Heart left ventricle (tissue), 16 donors: ENCODE measurements at regions not wholly inside any gene's neighbourhood (a gene's known extent, or its start where the extent isn't known, plus 50 kb on each side); places are given as distances from the start of the nearest gene placed in this dataset.

Experiments used
- ATAC-seq, 4 donors: fragments of 200-7000 bp; cut with Tn5 transposase; one replicate each; pipeline ENCODE4 v1.9.1; 2020 to 2022; ENCODE audit warnings: moderate library complexity in 4 of 4, mild to moderate bottlenecking in 3 of 4, moderate number of reproducible peaks in 1 of 4
- DNase-seq, 5 donors: peaks; one replicate each; pipeline ENCODE4 v3.0.0-alpha.2; 2020
- H3K27ac ChIP-seq, 12 donors: fragments of 200-600 bp; sonication (generic) in 4 of 12; one replicate each; pipeline versions ENCODE4 v1.5.0 to v1.8.0; 2016 to 2022; ENCODE audit warnings: mild to moderate bottlenecking in 2 of 12
- H3K27me3 ChIP-seq, 9 donors: fragments of 200-600 bp; sonication (generic) in 2 of 9; one replicate each; pipeline versions ENCODE4 v1.5.1 to v1.8.0; 2016 to 2022; ENCODE audit warnings: mild to moderate bottlenecking in 3 of 9
- H3K36me3 ChIP-seq, 9 donors: fragments of 200-600 bp; sonication (generic) in 2 of 9; one replicate each; pipeline versions ENCODE4 v1.5.0 to v1.8.0; 2018 to 2022; ENCODE audit warnings: mild to moderate bottlenecking in 2 of 9
- H3K4me1 ChIP-seq, 12 donors: fragments of 200-600 bp; sonication (generic) in 4 of 12; one replicate each; pipeline versions ENCODE4 v1.5.0 to v1.8.0; 2016 to 2022; ENCODE audit warnings: mild to moderate bottlenecking in 3 of 12
- H3K4me3 ChIP-seq, 12 donors: fragments of 200-600 bp; sonication (generic) in 4 of 12; one replicate each; pipeline versions ENCODE4 v1.5.0 to v1.8.0; 2017 to 2022; ENCODE audit warnings: mild to moderate bottlenecking in 9 of 12, moderate library complexity in 4 of 12
- H3K9me3 ChIP-seq, 12 donors: fragments of 200-600 bp; sonication (generic) in 4 of 12; one replicate each; pipeline versions ENCODE4 v1.5.0 to v1.8.0; 2016 to 2022; ENCODE audit warnings: mild to moderate bottlenecking in 1 of 12
- CTCF ChIP-seq, 12 donors: fragments of 200-600 bp; sonication (generic) in 4 of 12; IDR thresholded peaks; one replicate each; pipeline versions ENCODE4 v1.5.0 to v1.8.0; 2018 to 2022; ENCODE audit warnings: antibody characterized with exemption in 12 of 12, mild to moderate bottlenecking in 5 of 12
- POLR2A ChIP-seq, 2 donors: fragments of 450-650 bp; IDR thresholded peaks; one replicate each; pipeline ENCODE4 v1.6.1; 2017; ENCODE audit warnings: antibody characterized with exemption in 2 of 2, mild to moderate bottlenecking in 2 of 2, moderate library complexity in 2 of 2
- WGBS, 4 donors: extraction: QIAGEN DNeasy Blood & Tissue Kit in 2 of 4; methylation state at CpG; one replicate each; pipeline versions ENCODE4 v1.1.5 to v1.1.7; 2013 to 2018; 5-methylcytosine and 5-hydroxymethylcytosine counted together
- intact Hi-C, 10 donors: fragments of 100-400 bp; cut with DNase I; formaldehyde crosslinking; loops; one replicate each; pipeline versions ENCODE4 v1.11.1 to v1.14.2; 2022
- donor health status: ischemic (EF 13 %, LVEDD 7.1; RV severe dilation, severe dysfunction).
- donor health status: healthy with polysubstance abuse.
- donor health status: DM: no; HTN: yes; CAD: no.
- donor health status: DM: no; HTN: no; CAD: no.
- donor health status: ischemic (EF 25% LVEDD 6.9; RV normal size, moderate dysfunction).
- donor health status: ischemic (EF 25% LVEDD 5.7; RV mildly dilated, moderate dysfunction).
- donor health status: healthy.
- donor health status: DM: yes; HTN: yes; CAD: no.
- donor health status: ischemic (EF 35%, LVEDD 5.7; RV mildly dilated, moderate dysfunction).
- donor health status: nonischemic (EF 11% LVEDD 7.7; RV severe dilation, severe dysfunction).
- donor health status: DM: yes; HTN: yes; CAD: no.
- donor health status: PGD.
- donor health status: ischemic (EF 29% LVEDD 5.4; RV normal size, mild dysfunction).
- donor health status: nonischemic (EF 23%, LVEDD 6.1; RV moderate dilation, normal function).

- Histone ChIP-seq H3K9me3 (no peaks in the 10 kb centered on the region), H3K27me3 (peaks cover 0 to 7% (median 0%) of the 10 kb centered on the region in 9 donors), H3K4me3 (no peak overlapping the region), H3K4me1 (no peaks in the 10 kb centered on the region), H3K36me3 (no peaks in the 10 kb centered on the region), H3K27ac (no peak overlapping the region)
- WGBS, 4 donors, result 91 to 96% (median 94%) methylated on average over 2 of the region's 2 CpGs
- no peak for TF ChIP-seq CTCF (IDR thresholded peaks at IDR 0.05)
- TF ChIP-seq POLR2A (IDR thresholded peaks at IDR 0.05), result no peak
- DNase-seq (no peak), ATAC-seq (no peak)
- intact Hi-C loops, result no loop called here
Measured at GRCh38 chr2:30037016-30037415, 109.8 kb upstream of the YPEL5 start.

GRCh38 chr2:30038419-30038818 lies 108.4 kb upstream of the YPEL5 start:
- DNase-seq, result no peak
- WGBS, 4 donors, result 67 to 86% (median 71%) methylated on average over 3 of the region's 3 CpGs

GRCh38 chr2:30039101-30039500 lies 107.7 kb upstream of the YPEL5 start:
- TF ChIP-seq POLR2A (IDR thresholded peaks at IDR 0.05), result no peak
- TF ChIP-seq CTCF (IDR thresholded peaks at IDR 0.05), result no peak
- DNase-seq (no peak), ATAC-seq (no peak)
- Histone ChIP-seq H3K4me3 (no peak overlapping the region), H3K27ac (no peak overlapping the region), H3K9me3 (no peaks in the 10 kb centered on the region), H3K4me1 (no peaks in the 10 kb centered on the region), H3K36me3 (no peaks in the 10 kb centered on the region), H3K27me3 (peaks cover 0 to 4% (median 0%) of the 10 kb centered on the region in 9 donors)
- WGBS, 4 donors, result 79 to 100% (median 87%) methylated on average over 1 of the region's 1 CpG
- intact Hi-C loops, result no loop called here

More at GRCh38 chr2:30038419-30038818, 108.4 kb upstream of the YPEL5 start:
- peaks cover 0 to 5% (median 0%) of the 10 kb centered on the region in 9 donors for H3K27me3 ChIP-seq
- no peaks in the 10 kb centered on the region for H3K4me1 ChIP-seq
- no peak for ATAC-seq
- no peaks in the 10 kb centered on the region for H3K9me3 ChIP-seq
- intact Hi-C loops, result no loop called here
- no peak for TF ChIP-seq CTCF (IDR thresholded peaks at IDR 0.05)
- no peak for TF ChIP-seq POLR2A (IDR thresholded peaks at IDR 0.05)
- no peaks in the 10 kb centered on the region for H3K36me3 ChIP-seq
- H3K27ac ChIP-seq, result no peak overlapping the region
- H3K4me3 ChIP-seq, result no peak overlapping the region

GRCh38 chr2:30040147-30040546 lies 106.7 kb upstream of the YPEL5 start:
- H3K36me3 ChIP-seq, result no peaks in the 10 kb centered on the region
- no peak for DNase-seq
- peaks cover 0 to 9% (median 0%) of the 10 kb centered on the region in 9 donors for H3K27me3 ChIP-seq
- no peak for ATAC-seq
- no peaks in the 10 kb centered on the region for H3K9me3 ChIP-seq
- 75 to 91% (median 85%) methylated on average over 1 of the region's 1 CpG for WGBS, 4 donors
- no peak overlapping the region for H3K4me3 ChIP-seq
- intact Hi-C loops, result no loop called here
- TF ChIP-seq CTCF (IDR thresholded peaks at IDR 0.05) (no peak), POLR2A (IDR thresholded peaks at IDR 0.05) (no peak)
- H3K4me1 ChIP-seq, result no peaks in the 10 kb centered on the region
- H3K27ac ChIP-seq, result no peak overlapping the region
